Mammary epithelial cell (primary cell): ENCODE measurements at regions not wholly inside any gene's neighbourhood (a gene's known extent, or its start where the extent isn't known, plus 50 kb on each side); places are given as distances from the start of the nearest gene placed in this dataset.

Source experiments
- EZH2 ChIP-seq: IDR thresholded peaks from 2 replicates; pipeline ENCODE4 v1.6.1; 2012; ENCODE audit warnings: low read length, inconsistent platforms, borderline replicate concordance
- TF ChIP-seq, protein P1 (sequence below), 2 donors: IDR thresholded peaks in 1 of 2; conservative IDR thresholded peaks in 1 of 2; 2 replicates each; pipeline ENCODE4 v1.5.1; 2011 to 2012; ENCODE audit warnings: inconsistent platforms in 2 of 2, low read length in 2 of 2, mild to moderate bottlenecking in 2 of 2, control low read depth in 1 of 2, low read depth in 1 of 2; ENCODE audit not compliant: insufficient read depth in 1 of 2; ENCODE audit errors: extremely low read depth in 1 of 2

DNA sequence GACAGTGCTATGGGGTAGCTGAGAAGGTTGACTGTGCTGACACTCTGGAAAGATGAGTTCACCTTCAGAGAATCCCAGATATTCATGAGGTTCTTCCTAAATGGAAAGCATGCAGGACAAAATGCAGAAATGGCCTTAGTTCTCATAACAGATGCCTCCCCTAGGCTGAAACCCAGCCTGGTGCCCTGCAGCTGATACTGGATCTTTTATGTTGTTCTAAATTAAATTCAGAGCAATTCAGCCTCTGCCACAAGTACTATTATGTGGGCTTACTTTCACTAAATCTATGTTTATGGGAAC, 172.0 kb upstream of the SERPINE2 start:
- TF ChIP-seq, protein P1, sequence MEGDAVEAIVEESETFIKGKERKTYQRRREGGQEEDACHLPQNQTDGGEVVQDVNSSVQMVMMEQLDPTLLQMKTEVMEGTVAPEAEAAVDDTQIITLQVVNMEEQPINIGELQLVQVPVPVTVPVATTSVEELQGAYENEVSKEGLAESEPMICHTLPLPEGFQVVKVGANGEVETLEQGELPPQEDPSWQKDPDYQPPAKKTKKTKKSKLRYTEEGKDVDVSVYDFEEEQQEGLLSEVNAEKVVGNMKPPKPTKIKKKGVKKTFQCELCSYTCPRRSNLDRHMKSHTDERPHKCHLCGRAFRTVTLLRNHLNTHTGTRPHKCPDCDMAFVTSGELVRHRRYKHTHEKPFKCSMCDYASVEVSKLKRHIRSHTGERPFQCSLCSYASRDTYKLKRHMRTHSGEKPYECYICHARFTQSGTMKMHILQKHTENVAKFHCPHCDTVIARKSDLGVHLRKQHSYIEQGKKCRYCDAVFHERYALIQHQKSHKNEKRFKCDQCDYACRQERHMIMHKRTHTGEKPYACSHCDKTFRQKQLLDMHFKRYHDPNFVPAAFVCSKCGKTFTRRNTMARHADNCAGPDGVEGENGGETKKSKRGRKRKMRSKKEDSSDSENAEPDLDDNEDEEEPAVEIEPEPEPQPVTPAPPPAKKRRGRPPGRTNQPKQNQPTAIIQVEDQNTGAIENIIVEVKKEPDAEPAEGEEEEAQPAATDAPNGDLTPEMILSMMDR (conservative IDR thresholded peaks at IDR 0.05 in 1 of 2, IDR thresholded peaks at IDR 0.05 in 1 of 2; ENCODE audit: extremely low read depth in 1 of 2, insufficient read depth in 1 of 2, low read depth in 1 of 2, low read length in 2 of 2), result no peak
- no peak for TF ChIP-seq EZH2
